ENCODE measurements at regions not wholly inside any gene's neighbourhood (a gene's known extent, or its start where the extent isn't known, plus 50 kb on each side); places are given as distances from the start of the nearest gene placed in this dataset.

GRCh38 chr2:62309081-62309464, 113.2 kb downstream of the B3GNT2 start:
- no peaks in the 10 kb centered on the region for H3K27me3 ChIP-seq (ENCODE audit: control insufficient read depth in 1 of 2, insufficient read depth in 2 of 2, low read length in 1 of 2)
- no peaks in the 10 kb centered on the region for H3K4me1 ChIP-seq (ENCODE audit: control insufficient read depth in 1 of 2, insufficient read depth in 2 of 2, low read length in 2 of 2)
- H3K36me3 ChIP-seq (ENCODE audit: control insufficient read depth in 1 of 2, insufficient read depth in 2 of 2, low read length in 1 of 2): no peaks in the 10 kb centered on the region
- ATAC-seq (ENCODE audit: low FRiP score) (no peak), DNase-seq (no peak)
- intact Hi-C loops (cut with DNase I): no loop called here
- H3K9me3 ChIP-seq (ENCODE audit: control insufficient read depth, low read length): no peaks in the 10 kb centered on the region
- no peak overlapping the region for H3K4me3 ChIP-seq (ENCODE audit: low read length in 2 of 2)
- WGBS, 2 donors: 97 to 100% methylated on average over 1 of the region's 1 CpG
- H3K27ac ChIP-seq (ENCODE audit: low read depth in 1 of 2, low read length in 2 of 2): no peak overlapping the region

DNA sequence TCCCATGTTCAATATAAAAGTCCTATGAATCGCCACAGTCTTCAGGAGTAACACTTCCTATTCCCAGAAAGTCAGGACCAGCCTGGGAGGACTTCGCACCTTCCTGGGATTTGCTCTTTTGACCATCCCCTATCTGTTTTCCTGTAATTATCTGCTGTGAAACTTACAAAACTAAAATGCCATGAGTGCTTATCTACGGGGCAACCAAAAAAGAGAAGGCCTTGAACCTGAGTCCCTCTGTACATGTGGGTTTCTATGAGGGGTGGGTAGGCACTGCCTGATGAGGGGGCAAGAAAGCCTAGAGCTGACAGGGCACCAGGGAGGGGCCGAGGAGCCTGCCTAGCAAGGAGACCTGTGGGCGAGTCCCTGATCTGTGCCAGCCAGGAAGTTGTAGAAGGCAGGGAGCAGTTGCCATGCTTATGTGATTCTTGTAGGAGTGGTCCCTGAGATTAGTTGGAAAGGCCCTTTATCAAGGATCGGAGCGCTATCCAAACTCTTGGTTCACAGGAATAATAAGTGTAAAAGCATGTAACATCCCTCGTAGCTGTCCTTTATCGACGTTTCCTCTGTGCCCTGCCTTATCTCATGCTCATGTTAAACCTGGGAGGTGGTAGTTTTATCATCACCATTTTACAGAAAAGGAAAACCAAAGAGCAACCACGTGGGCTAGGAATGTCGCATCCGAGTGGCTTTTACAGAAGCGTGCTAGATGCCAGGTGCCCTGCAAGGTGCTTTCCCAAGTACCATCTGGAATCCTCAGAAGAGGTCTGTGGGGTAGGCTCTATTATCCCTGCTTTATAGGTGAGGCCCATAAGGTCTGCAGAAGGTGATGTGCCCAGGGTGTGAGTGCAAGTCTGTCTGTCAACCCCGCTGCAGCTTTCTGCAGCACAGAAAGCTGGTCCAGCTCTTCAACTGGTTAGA, 111.8 kb downstream of the B3GNT2 start:
- no peaks in the 10 kb centered on the region for H3K27me3 ChIP-seq (ENCODE audit: control insufficient read depth in 1 of 2, insufficient read depth in 2 of 2, low read length in 1 of 2)
- no peak overlapping the region for H3K4me3 ChIP-seq (ENCODE audit: low read length in 2 of 2)
- no peaks in the 10 kb centered on the region for H3K9me3 ChIP-seq (ENCODE audit: control insufficient read depth, low read length)
- H3K36me3 ChIP-seq (ENCODE audit: control insufficient read depth in 1 of 2, insufficient read depth in 2 of 2, low read length in 1 of 2): no peaks in the 10 kb centered on the region
- intact Hi-C loops (cut with DNase I): no loop called here
- 90% methylated on average over 15 of the region's 15 CpGs for WGBS, 2 donors
- no peak overlapping the region for H3K27ac ChIP-seq (ENCODE audit: low read depth in 1 of 2, low read length in 2 of 2)
- no peaks in the 10 kb centered on the region for H3K4me1 ChIP-seq (ENCODE audit: control insufficient read depth in 1 of 2, insufficient read depth in 2 of 2, low read length in 2 of 2)
- ATAC-seq (ENCODE audit: low FRiP score): no peak
- DNase-seq: no peak

DNA sequence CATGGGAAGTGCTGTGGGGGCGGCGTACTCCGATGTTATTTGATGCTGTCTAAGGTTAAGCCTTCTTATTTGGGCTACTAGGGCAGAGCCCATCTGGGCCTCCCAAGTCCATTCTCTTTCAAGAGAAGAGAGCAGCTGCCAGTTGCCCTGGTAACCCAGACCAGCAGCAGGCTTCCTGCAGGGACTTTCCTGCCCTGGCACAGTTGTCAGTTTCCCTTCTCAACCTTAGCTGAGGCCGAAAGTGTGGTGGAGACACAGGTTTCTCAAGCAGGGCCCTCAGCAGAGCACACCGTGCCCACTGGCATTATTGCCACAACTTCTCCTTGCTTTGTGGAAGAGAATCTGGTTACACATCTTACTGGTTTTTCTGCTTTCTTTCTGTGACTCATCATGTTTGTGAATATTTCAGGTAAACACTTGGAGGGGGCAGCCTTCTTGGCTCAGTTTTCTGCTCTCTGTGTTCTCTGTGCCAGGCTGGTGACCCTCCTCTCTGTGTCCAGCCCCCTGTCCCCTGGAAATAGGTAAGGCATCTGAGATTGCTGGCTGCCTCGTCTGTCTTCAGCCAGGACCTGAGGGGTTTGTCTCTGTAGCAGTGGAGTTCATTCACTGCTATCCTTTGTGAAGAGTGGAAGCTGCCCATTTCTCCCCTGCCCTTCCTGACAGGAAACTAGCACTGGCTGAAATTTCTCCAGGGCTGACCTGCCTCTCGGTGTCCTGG, 111.0 kb downstream of the B3GNT2 start:
- Histone ChIP-seq H3K36me3 (ENCODE audit: control insufficient read depth in 1 of 2, insufficient read depth in 2 of 2, low read length in 1 of 2) (no peaks in the 10 kb centered on the region), H3K27me3 (ENCODE audit: control insufficient read depth in 1 of 2, insufficient read depth in 2 of 2, low read length in 1 of 2) (no peaks in the 10 kb centered on the region), H3K9me3 (ENCODE audit: control insufficient read depth, low read length) (no peaks in the 10 kb centered on the region), H3K4me1 (ENCODE audit: control insufficient read depth in 1 of 2, insufficient read depth in 2 of 2, low read length in 2 of 2) (no peaks in the 10 kb centered on the region), H3K4me3 (ENCODE audit: low read length in 2 of 2) (no peak overlapping the region), H3K27ac (ENCODE audit: low read depth in 1 of 2, low read length in 2 of 2) (no peak overlapping the region)
- intact Hi-C loops (cut with DNase I): no loop called here
- DNase-seq (no peak), ATAC-seq (ENCODE audit: low FRiP score) (no peak)
- 70 to 84% methylated on average over 7 of the region's 7 CpGs for WGBS, 2 donors

- H3K36me3 ChIP-seq (ENCODE audit: control insufficient read depth in 1 of 2, insufficient read depth in 2 of 2, low read length in 1 of 2): no peaks in the 10 kb centered on the region
- 92 to 96% methylated on average over 12 of the region's 12 CpGs for WGBS, 2 donors
- no peaks in the 10 kb centered on the region for H3K4me1 ChIP-seq (ENCODE audit: control insufficient read depth in 1 of 2, insufficient read depth in 2 of 2, low read length in 2 of 2)
- no peak for DNase-seq
- H3K27me3 ChIP-seq (ENCODE audit: control insufficient read depth in 1 of 2, insufficient read depth in 2 of 2, low read length in 1 of 2): no peaks in the 10 kb centered on the region
- no peaks in the 10 kb centered on the region for H3K9me3 ChIP-seq (ENCODE audit: control insufficient read depth, low read length)
- H3K27ac ChIP-seq (ENCODE audit: low read depth in 1 of 2, low read length in 2 of 2): no peak overlapping the region
- intact Hi-C loops (cut with DNase I): no loop called here
- ATAC-seq (ENCODE audit: low FRiP score): no peak
- H3K4me3 ChIP-seq (ENCODE audit: low read length in 2 of 2): no peak overlapping the region
These were observed 109.7 kb downstream of the B3GNT2 start for GRCh38 chr2:62305421-62306176.

GRCh38 chr2:62304429-62305417, 108.8 kb downstream of the B3GNT2 start:
- DNase-seq (peak; percentile 83 to 84), ATAC-seq (ENCODE audit: low FRiP score) (peak; percentile 68)
- no peaks in the 10 kb centered on the region for H3K4me1 ChIP-seq (ENCODE audit: control insufficient read depth in 1 of 2, insufficient read depth in 2 of 2, low read length in 2 of 2)
- H3K27me3 ChIP-seq (ENCODE audit: control insufficient read depth in 1 of 2, insufficient read depth in 2 of 2, low read length in 1 of 2): no peaks in the 10 kb centered on the region
- WGBS, 2 donors: 68 to 76% methylated on average over 13 of the region's 13 CpGs
- no peaks in the 10 kb centered on the region for H3K36me3 ChIP-seq (ENCODE audit: control insufficient read depth in 1 of 2, insufficient read depth in 2 of 2, low read length in 1 of 2)
- H3K9me3 ChIP-seq (ENCODE audit: control insufficient read depth, low read length): no peaks in the 10 kb centered on the region
- intact Hi-C loops (cut with DNase I): no loop called here
- H3K4me3 ChIP-seq (ENCODE audit: low read length in 2 of 2): no peak overlapping the region
- H3K27ac ChIP-seq (ENCODE audit: low read depth in 1 of 2, low read length in 2 of 2): no peak overlapping the region

DNA sequence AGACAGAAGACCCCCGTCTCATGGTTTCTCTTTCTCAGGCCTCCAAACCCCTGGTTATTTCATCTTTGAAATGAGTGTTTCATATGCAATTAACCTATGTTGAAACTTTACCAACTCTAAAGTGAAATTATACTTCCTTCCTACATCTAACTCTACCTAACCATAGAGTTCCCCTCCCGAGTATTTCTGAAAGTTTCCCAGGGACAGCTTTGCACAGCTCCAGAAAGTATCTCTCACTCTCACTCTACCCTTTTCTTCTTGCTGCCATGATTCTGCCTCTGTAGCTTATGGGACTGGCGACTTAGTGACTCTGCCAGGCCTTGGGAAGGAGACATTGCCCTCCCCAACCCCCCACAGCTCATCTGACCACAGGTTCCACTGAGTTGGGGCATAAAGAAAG, 107.9 kb downstream of the B3GNT2 start:
- intact Hi-C loops (cut with DNase I): no loop called here
- no peaks in the 10 kb centered on the region for H3K9me3 ChIP-seq (ENCODE audit: control insufficient read depth, low read length)
- WGBS, 2 donors: 91 to 95% methylated on average over 3 of the region's 3 CpGs
- H3K4me3 ChIP-seq (ENCODE audit: low read length in 2 of 2): no peak overlapping the region
- H3K36me3 ChIP-seq (ENCODE audit: control insufficient read depth in 1 of 2, insufficient read depth in 2 of 2, low read length in 1 of 2): no peaks in the 10 kb centered on the region
- DNase-seq (no peak), ATAC-seq (ENCODE audit: low FRiP score) (no peak)
- H3K27ac ChIP-seq (ENCODE audit: low read depth in 1 of 2, low read length in 2 of 2): no peak overlapping the region
- no peaks in the 10 kb centered on the region for H3K4me1 ChIP-seq (ENCODE audit: control insufficient read depth in 1 of 2, insufficient read depth in 2 of 2, low read length in 2 of 2)
- H3K27me3 ChIP-seq (ENCODE audit: control insufficient read depth in 1 of 2, insufficient read depth in 2 of 2, low read length in 1 of 2): no peaks in the 10 kb centered on the region

- H3K27me3 ChIP-seq (ENCODE audit: control insufficient read depth in 1 of 2, insufficient read depth in 2 of 2, low read length in 1 of 2): no peaks in the 10 kb centered on the region
- 68 to 81% methylated on average over 6 of the region's 6 CpGs for WGBS, 2 donors
- no peaks in the 10 kb centered on the region for H3K4me1 ChIP-seq (ENCODE audit: control insufficient read depth in 1 of 2, insufficient read depth in 2 of 2, low read length in 2 of 2)
- H3K4me3 ChIP-seq (ENCODE audit: low read length in 2 of 2): no peak overlapping the region
- H3K27ac ChIP-seq (ENCODE audit: low read depth in 1 of 2, low read length in 2 of 2): no peak overlapping the region
- DNase-seq (no peak), ATAC-seq (ENCODE audit: low FRiP score) (no peak)
- H3K36me3 ChIP-seq (ENCODE audit: control insufficient read depth in 1 of 2, insufficient read depth in 2 of 2, low read length in 1 of 2): no peaks in the 10 kb centered on the region
- H3K9me3 ChIP-seq (ENCODE audit: control insufficient read depth, low read length): no peaks in the 10 kb centered on the region
- intact Hi-C loops (cut with DNase I): no loop called here
These were observed 106.9 kb downstream of the B3GNT2 start for GRCh38 chr2:62302631-62303435.
